Activated naive CD4-positive, alpha-beta T cell treated with anti-CD3 and anti-CD28 coated beads, Interleukin-2, amount 50 U/mL, for 72 hours (primary cell): ENCODE measurements at regions not wholly inside any gene's neighbourhood (a gene's known extent, or its start where the extent isn't known, plus 50 kb on each side); places are given as distances from the start of the nearest gene placed in this dataset.

ENCODE experiments used
- ATAC-seq, 2 donors: fragments of 150-1000 bp; cut with Tn5 transposase; 2 replicates each; pipeline ENCODE4 v1.10.0; 2021; ENCODE audit warnings: mild to moderate bottlenecking in 2 of 2, moderate library complexity in 2 of 2
- DNase-seq, 2 donors: peaks; one replicate each; pipeline ENCODE4 v3.0.0; 2021 to 2022; ENCODE audit warnings: low spot score in 2 of 2
- H3K27ac Mint-ChIP-seq, 2 donors: one replicate each; pipeline ENCODE4 v1.8.0; 2022; ENCODE audit warnings: mild to moderate bottlenecking in 2 of 2, mixed read lengths in 2 of 2
- H3K36me3 Mint-ChIP-seq, 2 donors: one replicate each; pipeline ENCODE4 v1.8.0; 2022; ENCODE audit warnings: mixed read lengths in 2 of 2
- H3K9me3 Mint-ChIP-seq, 2 donors: one replicate each; pipeline ENCODE4 v1.8.0; 2022; ENCODE audit warnings: mixed read lengths in 2 of 2

DNA sequence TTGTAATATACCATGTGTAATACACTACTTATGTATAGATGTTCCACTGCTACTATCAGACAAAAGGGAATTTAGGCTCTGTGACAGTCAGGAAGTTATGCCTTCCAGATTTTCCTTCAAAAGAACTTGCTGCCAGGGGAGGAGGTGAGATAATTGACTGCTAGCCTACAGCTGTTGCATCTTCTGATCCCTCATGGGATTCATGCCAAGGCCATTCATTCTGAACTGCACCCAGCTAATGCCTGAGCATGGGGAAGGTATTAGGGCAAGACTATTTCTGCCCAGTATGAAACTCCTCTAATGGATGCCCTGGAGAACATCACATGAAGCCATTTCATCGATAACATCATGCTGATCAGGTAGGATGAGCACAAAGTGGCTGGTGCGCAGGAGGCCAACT lies 746.5 kb upstream of the ZNF608 start:
- no peak for ATAC-seq
- no peaks in the 10 kb centered on the region for H3K36me3 Mint-ChIP-seq
- no peak for DNase-seq
- peaks cover 0 to 4% of the 10 kb centered on the region in 2 donors for H3K9me3 Mint-ChIP-seq
- H3K27ac Mint-ChIP-seq: no peak overlapping the region

DNA sequence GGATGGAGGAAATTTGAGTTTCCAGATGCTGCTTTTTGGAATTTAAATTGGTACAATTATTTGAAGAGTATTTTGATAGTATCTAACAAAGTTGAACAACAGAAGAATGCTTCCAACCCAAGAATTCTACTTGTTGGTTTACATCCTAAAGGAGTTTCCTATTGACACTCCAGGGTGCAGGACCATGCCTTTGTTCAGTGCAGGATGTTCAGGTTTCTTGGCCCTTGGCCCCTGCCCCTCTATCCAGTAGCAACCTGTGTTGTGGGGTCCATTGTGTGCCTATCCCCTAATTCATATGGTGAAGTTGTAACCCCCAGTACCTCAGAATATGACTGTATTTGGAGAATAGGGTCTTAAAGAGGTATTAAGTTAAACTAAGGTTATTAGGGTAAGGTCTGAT lies 750.0 kb upstream of the ZNF608 start:
- Mint-ChIP-seq H3K27ac (no peak overlapping the region), H3K36me3 (no peaks in the 10 kb centered on the region), H3K9me3 (peaks cover 6 to 13% of the 10 kb centered on the region in 2 donors)
- ATAC-seq (no peak), DNase-seq (no peak)

DNA sequence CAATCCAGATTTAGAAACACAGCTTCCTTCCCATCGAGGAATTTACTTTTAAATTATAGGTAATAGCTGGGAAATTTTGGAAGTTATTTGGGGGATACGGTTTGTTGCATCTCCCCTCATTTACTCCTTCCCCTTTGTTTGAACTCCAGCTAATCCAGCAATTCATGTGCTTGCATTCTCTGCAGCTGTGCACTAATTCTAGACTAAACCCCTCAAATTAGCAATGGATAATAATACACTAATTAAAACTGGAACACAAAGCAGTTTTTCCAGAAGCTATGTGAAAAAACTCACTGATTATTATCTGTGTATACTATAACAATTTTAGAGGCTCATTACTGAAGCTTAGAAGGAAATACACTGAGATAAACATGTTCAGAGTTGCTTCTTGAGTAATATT lies 751.2 kb upstream of the ZNF608 start:
- ATAC-seq (no peak), DNase-seq (no peak)
- Mint-ChIP-seq H3K27ac (no peak overlapping the region), H3K9me3 (peaks cover 12 to 17% of the 10 kb centered on the region in 2 donors), H3K36me3 (no peaks in the 10 kb centered on the region)

DNA sequence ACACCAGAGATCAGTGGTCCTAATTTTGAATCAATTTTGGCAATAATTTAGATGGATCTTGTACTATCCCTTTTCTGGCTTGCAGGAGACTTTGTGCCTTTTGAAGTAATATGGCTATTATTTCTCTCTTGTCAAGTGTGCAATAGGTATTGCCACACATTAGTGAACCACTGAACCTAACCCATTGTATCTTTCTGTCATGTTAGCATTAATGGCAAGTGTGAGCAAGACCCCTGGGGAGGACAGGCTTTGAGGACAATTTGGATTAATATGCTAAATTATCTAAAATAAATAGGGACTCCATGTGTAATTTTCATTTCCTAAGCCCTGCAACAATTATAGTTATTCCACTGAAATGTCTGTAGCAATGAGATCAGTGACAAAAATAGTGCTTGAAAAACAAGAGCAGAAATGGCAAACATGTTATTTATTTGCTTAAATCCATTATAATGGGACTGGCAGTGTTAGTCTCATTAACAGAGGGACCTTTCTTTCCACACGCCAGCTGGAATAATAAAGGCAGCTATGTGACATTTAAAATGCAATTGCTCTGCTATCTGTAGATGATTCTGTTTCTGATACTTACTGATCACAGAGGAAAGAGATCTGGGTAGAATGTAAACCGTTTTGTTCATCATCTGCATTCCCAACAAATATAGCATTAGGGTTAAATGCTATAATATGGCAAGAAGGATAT lies 753.3 kb upstream of the ZNF608 start:
- DNase-seq (no peak), ATAC-seq (no peak)
- Mint-ChIP-seq H3K27ac (no peak overlapping the region), H3K9me3 (peaks cover 12 to 22% of the 10 kb centered on the region in 2 donors), H3K36me3 (no peaks in the 10 kb centered on the region)

DNA sequence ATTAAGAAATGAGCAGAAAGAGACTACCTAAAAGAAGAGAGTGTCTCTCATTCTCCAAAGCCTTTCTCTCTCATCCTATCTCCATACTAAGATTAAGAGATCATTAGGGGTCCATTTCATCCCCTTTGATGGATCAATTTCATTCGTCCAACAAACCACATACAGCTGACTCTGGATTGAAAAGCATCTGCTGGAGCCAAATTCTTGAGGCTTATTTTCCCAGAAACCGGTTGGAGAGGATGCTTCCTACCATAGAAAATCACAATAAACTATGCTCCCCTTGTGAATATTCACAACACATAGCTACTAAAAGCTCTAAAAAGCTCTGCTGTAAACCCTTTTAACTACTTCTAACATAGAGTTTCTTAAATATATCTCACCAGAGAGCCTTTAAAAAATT lies 755.0 kb upstream of the ZNF608 start:
- DNase-seq (no peak), ATAC-seq (no peak)
- Mint-ChIP-seq H3K9me3 (peaks cover 12 to 22% of the 10 kb centered on the region in 2 donors), H3K27ac (no peak overlapping the region), H3K36me3 (no peaks in the 10 kb centered on the region)

DNA sequence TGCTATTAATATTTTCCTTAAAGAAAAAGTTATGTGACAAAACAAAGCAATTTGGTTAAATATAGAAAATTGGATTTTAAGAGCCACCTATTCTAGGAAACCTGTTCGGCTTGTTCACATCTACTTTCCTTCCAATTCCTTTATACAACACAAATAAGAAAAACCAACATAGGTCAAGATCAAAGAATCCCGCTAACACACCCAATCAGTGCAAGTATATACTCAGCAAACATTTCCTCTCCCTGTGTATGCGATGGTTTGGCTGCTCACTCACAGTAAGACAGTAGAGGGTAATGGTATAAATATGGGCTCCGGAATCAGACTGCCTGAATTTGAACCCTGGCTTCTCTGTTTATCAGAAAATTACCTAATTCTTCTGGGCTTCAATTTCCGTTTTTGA lies 757.5 kb upstream of the ZNF608 start:
- no peak overlapping the region for H3K27ac Mint-ChIP-seq
- no peak for DNase-seq
- no peaks in the 10 kb centered on the region for H3K36me3 Mint-ChIP-seq
- no peak for ATAC-seq
- H3K9me3 Mint-ChIP-seq: peaks cover 13 to 17% of the 10 kb centered on the region in 2 donors

DNA sequence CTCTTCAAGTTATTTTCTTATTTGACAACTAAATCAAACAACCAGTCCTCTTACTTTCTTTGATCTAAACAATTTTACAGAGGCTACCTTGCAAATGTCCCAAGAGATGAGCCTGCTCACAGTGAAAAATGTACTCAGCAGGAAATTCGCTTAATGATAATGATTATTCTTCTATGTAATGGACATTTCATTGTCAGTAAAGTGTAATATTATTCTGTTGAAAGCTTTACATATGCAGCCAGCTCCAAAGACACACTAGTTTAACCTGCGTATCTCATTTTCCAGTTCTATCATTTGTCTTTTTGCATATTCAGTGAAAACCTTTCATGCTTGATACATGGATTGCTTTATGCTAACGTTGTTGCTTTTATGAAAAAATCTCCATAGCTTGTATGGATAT lies 758.7 kb upstream of the ZNF608 start:
- DNase-seq (no peak), ATAC-seq (no peak)
- no peaks in the 10 kb centered on the region for H3K36me3 Mint-ChIP-seq
- H3K9me3 Mint-ChIP-seq: peaks cover 12% of the 10 kb centered on the region in 2 donors
- H3K27ac Mint-ChIP-seq: no peak overlapping the region

DNA sequence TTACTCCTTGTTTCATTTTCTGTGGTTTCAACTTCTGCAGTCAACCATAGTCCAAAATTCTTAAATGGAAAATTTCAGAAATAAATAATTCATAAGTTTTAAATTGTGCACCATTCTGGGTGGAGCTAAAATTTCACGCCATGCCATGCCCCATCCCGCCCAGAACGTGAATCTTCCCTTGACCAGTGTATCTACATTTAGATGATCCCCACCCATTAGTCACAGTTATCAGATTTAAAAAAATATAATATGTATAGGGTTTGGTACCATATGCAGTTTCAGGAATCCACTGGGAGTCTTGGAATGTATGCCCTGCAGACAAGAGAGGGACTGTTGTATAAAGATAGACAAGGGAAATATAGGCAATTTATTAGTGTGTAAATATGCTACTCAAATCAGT lies 759.7 kb upstream of the ZNF608 start:
- no peaks in the 10 kb centered on the region for H3K36me3 Mint-ChIP-seq
- peaks cover 12% of the 10 kb centered on the region in 2 donors for H3K9me3 Mint-ChIP-seq
- no peak for DNase-seq
- ATAC-seq: no peak
- H3K27ac Mint-ChIP-seq: no peak overlapping the region

DNA sequence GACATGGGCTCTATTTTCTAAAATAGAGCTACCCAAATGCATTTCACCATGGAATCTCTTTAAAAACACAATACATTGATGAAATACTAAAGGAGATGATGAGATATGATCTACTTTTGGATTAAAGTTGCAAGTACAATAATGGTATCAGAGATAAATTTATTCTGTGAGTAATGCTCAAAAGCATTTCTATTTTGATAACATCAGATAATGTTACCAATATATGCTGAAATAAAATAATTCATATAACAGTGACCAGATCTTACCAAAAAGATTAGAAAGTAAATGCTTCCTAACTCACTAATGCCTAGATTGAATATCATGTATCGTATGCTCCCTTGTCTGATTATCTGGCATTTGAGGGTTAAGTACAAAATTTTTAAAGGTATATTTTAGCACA lies 761.8 kb upstream of the ZNF608 start:
- H3K36me3 Mint-ChIP-seq: no peaks in the 10 kb centered on the region
- H3K9me3 Mint-ChIP-seq: peaks cover 7 to 12% of the 10 kb centered on the region in 2 donors
- H3K27ac Mint-ChIP-seq: no peak overlapping the region
- ATAC-seq (no peak), DNase-seq (no peak)

DNA sequence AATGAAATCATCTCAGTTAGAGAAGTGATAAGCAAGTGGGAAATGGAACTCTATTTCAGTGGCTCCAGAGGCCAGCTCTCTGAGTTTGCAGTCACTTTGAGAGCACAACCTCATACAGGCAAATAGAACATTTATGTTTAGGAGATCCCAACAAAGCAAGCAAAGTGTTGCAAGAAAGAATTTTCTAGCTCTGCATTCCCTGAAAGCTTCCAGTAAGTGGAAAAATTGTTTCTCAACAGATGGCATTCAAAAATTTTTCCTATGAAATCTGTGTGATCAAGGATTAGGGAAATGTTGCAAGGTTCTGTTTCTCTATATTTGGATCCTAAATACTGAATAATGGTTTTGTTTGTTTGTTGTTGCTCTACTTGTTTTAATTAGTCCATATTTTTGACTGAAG lies 764.2 kb upstream of the ZNF608 start:
- ATAC-seq (no peak), DNase-seq (no peak)
- Mint-ChIP-seq H3K9me3 (peaks cover 7 to 15% of the 10 kb centered on the region in 2 donors), H3K36me3 (no peaks in the 10 kb centered on the region), H3K27ac (no peak overlapping the region)

DNA sequence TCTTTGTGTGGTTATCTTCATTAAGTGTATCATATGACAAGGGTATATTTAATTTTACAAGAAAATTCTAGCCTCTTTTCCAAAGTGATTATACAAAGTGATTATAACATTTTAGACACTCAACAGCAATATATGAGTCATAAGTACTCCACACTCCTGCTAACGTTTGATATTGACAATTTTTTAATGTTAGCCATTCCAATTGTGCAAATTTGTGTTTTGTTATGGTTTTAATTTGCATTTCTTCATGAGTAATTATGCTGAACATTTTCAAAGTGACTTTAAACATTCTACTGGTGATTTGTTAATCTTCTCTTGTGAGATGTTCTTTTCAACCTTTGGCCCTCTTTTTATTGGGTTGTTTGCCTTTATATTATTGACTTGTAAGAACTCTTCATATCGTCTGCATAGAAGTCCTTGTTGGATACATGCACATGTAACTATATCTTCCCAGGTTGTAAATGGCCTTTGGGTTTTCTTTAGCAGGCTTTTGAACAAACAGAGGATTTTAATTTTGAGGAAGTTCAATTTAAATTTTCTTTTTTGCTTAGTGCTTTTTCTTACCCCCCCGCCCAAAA lies 771.6 kb upstream of the ZNF608 start:
- Mint-ChIP-seq H3K36me3 (no peaks in the 10 kb centered on the region), H3K9me3 (peaks cover 4 to 8% of the 10 kb centered on the region in 2 donors), H3K27ac (no peak overlapping the region)
- no peak for DNase-seq
- ATAC-seq: no peak

DNA sequence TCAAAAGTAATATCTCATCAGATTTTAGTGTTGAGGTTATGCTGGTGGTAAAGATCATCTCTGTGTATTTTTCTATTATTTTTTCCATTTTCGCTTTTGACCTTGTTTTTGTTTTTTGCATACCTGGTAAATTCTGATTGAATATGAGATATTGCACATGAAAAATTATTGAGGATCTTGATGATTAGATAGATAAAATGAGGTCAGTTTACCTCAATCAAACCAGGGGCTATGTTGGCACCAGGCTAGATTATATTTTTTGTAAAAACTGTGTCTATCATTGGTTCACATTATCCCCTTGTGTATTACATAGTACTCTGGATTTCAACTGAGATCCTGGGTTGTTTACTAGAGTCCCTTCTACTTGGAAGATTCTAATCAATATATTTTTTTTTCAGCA lies 774.9 kb upstream of the ZNF608 start:
- Mint-ChIP-seq H3K9me3 (peaks cover 0 to 7% of the 10 kb centered on the region in 2 donors), H3K36me3 (no peaks in the 10 kb centered on the region), H3K27ac (no peak overlapping the region)
- DNase-seq: no peak
- no peak for ATAC-seq

DNA sequence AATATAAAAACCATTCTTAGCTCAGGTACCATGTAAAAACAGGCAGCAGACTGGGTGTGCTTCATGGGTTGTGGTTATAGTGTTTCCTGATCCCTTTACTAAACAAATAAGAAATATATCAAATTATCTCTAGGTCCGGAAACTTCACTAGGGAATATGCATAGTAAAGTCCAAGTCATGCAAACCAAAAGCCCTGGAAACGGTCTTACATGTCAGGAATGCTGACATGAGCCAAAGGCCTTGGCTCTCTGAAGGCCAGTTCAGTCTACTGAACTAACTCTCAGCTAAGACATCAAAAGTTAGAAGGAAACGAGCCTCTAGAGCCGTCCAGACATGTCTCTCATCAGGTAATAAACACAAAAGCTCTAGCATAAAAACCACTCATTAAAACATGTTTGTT lies 778.9 kb upstream of the ZNF608 start:
- H3K9me3 Mint-ChIP-seq: peaks cover 0 to 9% of the 10 kb centered on the region in 2 donors
- DNase-seq: no peak
- no peaks in the 10 kb centered on the region for H3K36me3 Mint-ChIP-seq
- no peak overlapping the region for H3K27ac Mint-ChIP-seq
- ATAC-seq: no peak

DNA sequence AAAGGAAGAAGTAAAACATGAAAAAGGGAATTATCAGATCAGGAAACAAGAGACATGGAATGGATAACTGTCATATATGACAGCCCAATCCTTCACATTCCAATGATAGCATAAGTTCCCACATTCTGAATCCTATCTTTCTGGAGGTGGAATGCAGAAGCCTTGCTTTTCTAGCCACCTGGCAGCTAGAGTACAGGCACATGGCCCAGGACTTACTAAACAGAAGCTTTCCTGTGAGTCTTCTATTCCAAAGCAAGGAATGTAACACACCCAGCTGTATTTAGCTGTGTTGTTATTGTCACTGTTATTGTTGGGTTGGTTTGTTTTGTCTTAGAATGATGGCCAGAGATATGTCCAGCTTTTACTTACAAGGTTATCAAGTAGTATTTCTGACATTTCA lies 780.5 kb upstream of the ZNF608 start:
- H3K9me3 Mint-ChIP-seq: peaks cover 0 to 6% of the 10 kb centered on the region in 2 donors
- ATAC-seq (no peak), DNase-seq (no peak)
- H3K36me3 Mint-ChIP-seq: no peaks in the 10 kb centered on the region
- no peak overlapping the region for H3K27ac Mint-ChIP-seq

DNA sequence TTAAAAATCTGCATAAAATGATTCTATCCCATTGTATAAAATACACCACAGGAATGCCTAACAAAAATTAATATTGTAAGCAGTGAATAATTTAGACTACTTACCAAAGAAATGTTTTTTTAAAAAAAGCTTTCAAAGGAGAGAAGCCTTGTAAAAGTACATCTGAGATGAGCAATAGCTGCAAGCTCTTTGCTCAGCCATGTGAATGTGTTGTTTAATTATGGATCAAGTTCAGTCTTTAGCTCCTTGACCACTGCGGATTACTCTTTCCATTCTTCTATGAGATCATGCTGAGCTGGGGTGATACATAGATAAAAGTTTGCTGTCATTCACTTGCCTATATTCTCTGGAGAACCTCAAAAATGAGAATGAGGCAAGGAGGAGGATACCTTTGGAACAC lies 782.4 kb upstream of the ZNF608 start:
- no peak overlapping the region for H3K27ac Mint-ChIP-seq
- H3K36me3 Mint-ChIP-seq: no peaks in the 10 kb centered on the region
- H3K9me3 Mint-ChIP-seq: peaks cover 0 to 6% of the 10 kb centered on the region in 2 donors
- DNase-seq: no peak
- no peak for ATAC-seq

DNA sequence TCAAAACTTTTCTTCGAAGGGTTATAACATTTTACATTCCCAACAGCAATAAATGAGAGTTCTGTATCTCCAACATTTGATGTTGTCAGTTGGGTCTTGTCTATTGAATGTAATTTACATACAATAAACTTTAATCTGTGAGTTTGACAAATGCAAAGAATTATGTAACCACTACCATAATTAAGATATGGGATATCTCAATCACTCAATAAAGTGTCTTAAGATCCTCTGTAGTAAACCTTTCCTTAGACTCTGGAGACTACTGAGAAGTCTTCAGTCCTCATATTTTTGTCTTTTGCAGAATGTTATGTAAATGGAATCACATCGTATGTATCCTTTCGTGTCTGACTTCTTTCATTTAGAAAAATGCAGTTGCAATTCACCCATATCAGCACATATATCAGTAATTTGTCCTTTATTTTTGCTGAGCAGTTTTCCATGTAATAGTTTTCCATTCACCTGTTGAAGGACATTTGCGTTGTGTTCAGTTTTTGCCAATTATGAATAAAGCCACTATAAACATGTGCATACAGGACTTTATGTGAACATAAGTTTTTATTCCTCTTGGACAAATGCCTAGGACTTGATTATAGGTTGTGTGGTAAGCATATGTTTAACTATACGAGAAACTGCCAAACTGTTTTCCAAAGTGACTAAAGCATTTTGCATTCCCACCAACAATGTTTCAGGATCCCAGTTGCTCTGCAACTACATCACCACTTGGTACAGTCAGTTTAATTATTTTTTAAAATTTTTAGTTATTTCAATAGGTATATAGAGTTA lies 784.6 kb upstream of the ZNF608 start:
- Mint-ChIP-seq H3K36me3 (no peaks in the 10 kb centered on the region), H3K27ac (no peak overlapping the region), H3K9me3 (peaks cover 0 to 8% of the 10 kb centered on the region in 2 donors)
- no peak for DNase-seq
- ATAC-seq: no peak

DNA sequence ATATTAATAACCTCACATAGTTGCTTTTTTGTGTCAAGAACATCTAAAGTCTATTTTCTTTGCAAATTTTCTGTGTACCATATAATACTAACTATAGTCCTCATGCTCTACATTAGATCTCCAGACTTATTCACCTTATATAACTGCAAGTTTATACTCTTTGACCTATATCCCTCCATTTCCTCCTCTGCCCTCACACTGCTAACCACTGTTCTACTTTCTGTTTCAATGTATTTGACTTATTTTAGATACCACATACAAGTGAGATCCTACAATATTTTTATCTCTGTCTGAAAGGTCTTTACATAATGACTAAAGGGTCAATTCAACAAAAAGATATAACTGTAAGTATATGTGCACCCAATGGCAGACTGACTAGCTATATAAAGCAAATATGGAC lies 789.7 kb upstream of the ZNF608 start:
- H3K27ac Mint-ChIP-seq: no peak overlapping the region
- H3K9me3 Mint-ChIP-seq: peaks cover 18 to 27% of the 10 kb centered on the region in 2 donors
- DNase-seq: no peak
- no peaks in the 10 kb centered on the region for H3K36me3 Mint-ChIP-seq
- no peak for ATAC-seq

DNA sequence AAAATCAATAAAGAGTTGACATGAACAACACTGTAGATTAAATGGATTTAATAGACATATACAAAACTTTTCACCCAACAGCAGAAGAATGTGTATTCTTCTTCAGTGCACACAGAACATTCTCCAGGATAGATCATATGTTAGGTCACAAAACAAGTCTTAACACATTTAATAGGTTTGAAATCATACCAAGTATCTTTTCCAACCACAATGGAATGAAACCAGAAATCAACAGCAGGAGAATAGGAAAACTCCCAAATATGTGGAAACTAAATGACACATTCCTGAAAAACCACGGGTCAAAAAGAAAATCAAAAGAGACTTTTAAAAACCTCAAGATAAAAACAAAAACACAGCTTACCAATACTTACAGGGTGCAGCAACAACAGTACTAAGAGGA lies 790.1 kb upstream of the ZNF608 start:
- Mint-ChIP-seq H3K27ac (no peak overlapping the region), H3K36me3 (no peaks in the 10 kb centered on the region), H3K9me3 (peaks cover 18 to 27% of the 10 kb centered on the region in 2 donors)
- DNase-seq (no peak), ATAC-seq (no peak)
